ENCODE measurements at regions not wholly inside any gene's neighbourhood (a gene's known extent, or its start where the extent isn't known, plus 50 kb on each side); places are given as distances from the start of the nearest gene placed in this dataset.

GRCh38 chr7:81606078-81606863, 163.6 kb downstream of the HGF start:
- no peak for DNase-seq (ENCODE audit: low spot score)

- DNase-seq (ENCODE audit: low spot score) = no peak
Measured at GRCh38 chr7:81605493-81605892, 164.4 kb downstream of the HGF start.

- DNase-seq (ENCODE audit: low spot score) = no peak
Measured at GRCh38 chr7:81604808-81605174, 165.1 kb downstream of the HGF start.

GRCh38 chr7:81604075-81604807, 165.6 kb downstream of the HGF start:
- DNase-seq (ENCODE audit: low spot score) = no peak

GRCh38 chr7:81600608-81601007, 169.2 kb downstream of the HGF start:
- DNase-seq (ENCODE audit: low spot score) = no peak

DNA sequence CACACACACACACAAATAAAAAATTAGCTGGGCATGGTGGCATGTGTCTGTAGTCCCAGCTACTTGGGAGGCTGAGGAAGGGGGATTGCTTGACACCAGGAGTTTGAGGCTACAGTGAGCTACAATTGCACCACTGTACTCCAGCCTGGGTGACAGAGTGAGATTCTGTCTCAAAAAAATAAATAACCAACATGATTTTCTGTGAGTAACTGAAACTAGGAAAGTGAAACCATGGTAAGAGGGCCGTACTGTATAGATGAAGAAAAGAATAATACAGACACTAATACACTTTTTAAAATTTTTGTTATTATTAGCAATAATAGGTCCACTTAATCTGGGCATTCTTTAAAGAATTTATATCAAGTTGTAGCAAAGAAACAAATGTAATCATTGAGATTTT, 170.9 kb downstream of the HGF start:
- no peak for DNase-seq (ENCODE audit: low spot score)

DNA sequence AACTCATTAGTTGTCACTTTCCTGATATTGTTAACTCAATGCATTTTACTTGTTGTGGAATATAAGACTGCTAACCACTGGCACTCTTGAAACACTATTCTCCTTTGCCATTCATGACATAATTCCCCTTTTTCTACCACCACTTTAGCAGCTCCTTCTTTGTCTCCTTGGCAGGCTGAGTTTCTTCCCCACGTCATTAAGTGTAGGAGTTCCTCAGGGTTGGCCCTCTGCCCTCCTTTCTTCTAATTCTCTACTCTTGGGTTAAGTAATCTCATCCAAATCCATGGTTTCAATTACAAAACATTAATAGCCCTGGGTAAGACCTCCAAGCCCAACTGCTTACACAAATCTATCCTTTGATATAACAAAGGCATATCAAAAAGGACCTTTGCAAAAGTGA, 175.1 kb downstream of the HGF start:
- no peak for DNase-seq (ENCODE audit: low spot score)

DNA sequence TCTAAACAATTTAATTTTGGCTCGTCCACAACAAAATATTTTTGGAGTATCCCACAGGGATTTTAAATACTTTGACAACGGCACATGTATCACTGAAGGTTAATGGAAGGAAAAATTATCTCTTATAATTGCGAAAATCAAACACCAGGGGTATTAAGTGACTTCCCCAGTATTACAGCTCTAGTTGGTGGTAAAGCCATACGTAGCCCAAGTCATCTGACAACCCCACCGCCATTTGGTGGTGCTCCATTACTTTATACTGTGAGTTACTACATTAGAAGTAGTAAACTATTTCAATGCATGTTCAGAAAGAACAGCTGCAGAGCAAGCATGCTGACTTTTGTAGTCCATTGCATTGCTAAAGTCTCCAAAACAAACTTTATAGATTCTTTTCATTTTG, 179.7 kb downstream of the HGF start:
- DNase-seq (ENCODE audit: low spot score) = no peak

- DNase-seq (ENCODE audit: low spot score) = no peak
Measured at GRCh38 chr7:81584667-81585066, 185.2 kb downstream of the HGF start.

- no peak for DNase-seq (ENCODE audit: low spot score)
Measured at GRCh38 chr7:81583882-81584533, 185.8 kb downstream of the HGF start.

- DNase-seq (ENCODE audit: low spot score) = no peak
Measured at GRCh38 chr7:81583090-81583489, 186.8 kb downstream of the HGF start.

DNA sequence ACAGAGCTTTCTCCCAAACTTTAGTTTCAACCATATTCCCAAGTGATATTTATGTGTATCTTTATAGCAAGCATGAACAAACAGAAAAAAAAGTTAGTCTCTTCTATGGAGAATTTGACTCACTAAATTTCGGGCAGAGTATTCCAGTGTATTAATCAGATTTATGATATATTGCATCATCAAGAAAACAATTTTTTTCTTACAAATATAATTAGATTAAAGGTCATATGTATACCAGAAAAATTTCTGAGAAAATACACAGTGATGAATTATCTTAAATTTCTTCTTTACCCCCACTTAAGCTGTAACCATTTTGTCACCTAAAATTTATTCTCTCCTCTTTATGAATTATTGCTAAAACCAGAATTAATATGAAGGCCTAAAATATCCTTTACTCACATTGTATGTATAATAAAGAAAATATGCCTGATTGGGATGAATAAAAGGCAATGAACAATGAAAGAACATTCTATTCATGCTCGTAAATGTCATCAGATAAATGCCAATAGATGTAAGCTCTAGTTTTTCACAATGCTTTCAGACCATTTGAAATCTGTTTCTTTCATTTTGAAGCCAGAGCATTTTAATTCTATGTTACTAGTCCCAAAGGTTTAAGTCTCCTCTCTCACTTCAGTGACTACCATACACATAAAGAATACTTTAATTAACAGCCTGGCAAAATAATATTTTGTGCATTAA, 192.1 kb downstream of the HGF start:
- DNase-seq (ENCODE audit: low spot score) = no peak

DNA sequence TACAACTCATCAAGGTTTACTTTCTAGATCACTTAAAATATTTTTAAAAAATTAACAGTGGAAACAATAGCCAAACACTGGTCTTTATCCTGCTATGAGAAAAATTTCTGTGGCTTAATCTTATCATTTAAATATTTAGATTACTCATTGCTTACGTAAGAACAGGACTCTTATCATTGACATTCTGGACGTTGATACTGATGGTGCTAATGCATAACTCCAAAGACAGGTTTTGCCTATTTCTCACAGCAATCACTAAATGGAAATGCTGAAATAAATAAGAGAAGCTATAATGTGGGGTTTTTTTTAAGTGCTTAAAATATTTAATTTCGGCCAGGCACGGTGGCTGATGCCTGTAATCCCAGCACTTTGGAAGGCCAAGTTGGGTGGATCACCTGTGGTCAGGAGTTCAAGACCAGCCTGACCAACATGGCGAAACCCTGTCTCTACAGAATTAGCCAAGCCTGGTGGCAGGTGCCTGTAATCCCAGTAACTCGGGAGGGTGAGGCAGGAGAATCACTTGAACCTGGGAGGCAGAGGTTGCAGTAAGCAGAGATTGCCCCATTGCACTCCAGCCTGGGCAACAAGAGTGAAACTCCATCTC, 195.0 kb downstream of the HGF start:
- no peak for DNase-seq (ENCODE audit: low spot score)

DNA sequence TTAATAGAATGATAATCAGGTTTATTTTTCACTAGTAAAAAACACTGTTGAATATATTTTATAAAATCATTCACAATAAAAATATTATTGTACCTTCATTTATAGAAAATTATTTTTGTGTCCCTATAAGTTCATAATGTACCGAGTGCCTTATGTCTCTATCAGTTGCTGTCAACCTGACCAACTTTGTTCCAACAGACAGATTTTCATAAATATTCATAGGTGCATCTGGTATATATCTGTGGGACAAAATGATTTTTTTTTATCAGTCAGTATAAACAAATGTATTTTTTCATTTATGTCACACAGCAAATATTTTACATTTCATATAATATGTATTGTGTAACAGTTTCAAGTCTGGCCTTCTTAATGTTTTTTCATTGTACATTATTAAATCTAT, 195.9 kb downstream of the HGF start:
- no peak for DNase-seq (ENCODE audit: low spot score)

DNA sequence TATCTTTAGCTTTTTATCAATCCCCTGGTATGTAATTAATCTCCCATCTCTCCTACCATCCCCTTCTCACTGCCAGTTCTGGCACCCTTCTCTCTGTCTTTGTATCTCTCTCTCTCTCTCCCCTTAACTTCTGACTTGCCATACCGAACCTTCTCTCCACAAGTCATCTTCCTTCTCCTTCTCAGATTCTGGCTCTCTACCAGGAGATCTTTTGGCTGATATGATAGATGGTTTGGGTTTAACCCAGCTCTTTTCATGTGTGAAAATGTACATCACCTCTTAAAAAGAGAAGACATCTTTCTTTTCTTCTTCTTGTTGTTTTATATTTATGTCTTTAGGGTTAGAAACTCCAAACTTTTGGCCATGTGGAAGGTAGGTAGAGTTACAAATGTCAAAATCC, 196.7 kb downstream of the HGF start:
- DNase-seq (ENCODE audit: low spot score) = no peak

DNA sequence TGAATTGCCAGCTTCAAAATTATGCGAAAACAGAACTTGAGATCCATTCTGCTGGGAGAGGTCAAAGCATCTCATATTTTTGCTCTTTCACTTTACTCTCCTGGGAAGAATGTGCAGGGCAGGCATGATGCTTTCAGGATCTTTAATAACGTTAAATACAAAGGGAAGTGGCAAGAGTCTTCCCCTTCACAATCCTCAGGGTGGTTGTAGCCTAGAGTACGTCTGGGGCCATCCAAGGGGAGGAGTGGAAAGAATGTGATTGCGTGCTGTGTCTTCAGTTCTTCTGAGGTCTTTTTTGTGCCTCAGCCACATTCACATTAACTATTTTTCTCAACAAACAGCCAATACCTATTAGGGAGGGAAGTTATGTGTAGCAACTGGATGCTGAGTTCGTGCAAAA, 207.3 kb downstream of the HGF start:
- DNase-seq (ENCODE audit: low spot score) = no peak

DNA sequence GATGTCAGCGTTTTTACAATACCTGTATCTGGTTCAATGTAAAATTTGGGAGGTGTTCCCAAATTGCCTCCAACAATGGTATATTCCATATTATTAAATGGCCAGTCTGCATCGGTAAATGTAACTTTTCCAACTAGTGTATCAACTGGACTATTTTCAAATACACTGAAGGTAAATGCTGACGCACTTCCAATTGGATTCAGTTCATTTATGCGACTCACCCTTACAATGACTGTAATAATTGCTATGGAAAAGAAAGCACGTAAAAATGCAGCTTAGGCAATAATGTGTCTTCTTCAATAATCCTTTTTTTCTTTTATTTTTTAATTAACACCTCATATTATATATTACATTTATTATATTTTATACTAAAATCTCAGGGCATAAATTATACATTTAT, 209.1 kb downstream of the HGF start:
- no peak for DNase-seq (ENCODE audit: low spot score)

GRCh38 chr7:81549484-81550016, 220.3 kb downstream of the HGF start:
- DNase-seq (ENCODE audit: low spot score) = no peak

DNA sequence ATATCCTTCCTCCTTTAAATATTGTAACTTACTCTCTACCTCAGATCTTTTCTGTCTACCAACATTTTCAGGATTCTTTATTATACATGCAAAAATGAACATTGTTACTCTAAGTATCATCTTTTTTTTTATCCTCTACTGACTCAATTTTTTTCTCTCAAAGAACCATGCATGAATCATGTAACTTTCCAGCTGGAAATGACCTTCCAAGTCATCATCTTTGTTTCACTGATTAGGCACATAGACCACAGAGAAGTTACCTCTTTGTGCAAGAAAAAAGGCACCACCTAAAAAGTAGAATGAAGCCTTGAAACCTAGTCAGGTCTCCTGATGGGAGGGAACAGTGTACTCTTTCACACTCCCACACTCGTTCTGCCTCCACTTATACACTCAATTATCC, 234.9 kb downstream of the HGF start:
- DNase-seq (ENCODE audit: low spot score) = no peak

GRCh38 chr7:81534446-81534845, 235.4 kb downstream of the HGF start:
- DNase-seq (ENCODE audit: low spot score) = no peak

DNA sequence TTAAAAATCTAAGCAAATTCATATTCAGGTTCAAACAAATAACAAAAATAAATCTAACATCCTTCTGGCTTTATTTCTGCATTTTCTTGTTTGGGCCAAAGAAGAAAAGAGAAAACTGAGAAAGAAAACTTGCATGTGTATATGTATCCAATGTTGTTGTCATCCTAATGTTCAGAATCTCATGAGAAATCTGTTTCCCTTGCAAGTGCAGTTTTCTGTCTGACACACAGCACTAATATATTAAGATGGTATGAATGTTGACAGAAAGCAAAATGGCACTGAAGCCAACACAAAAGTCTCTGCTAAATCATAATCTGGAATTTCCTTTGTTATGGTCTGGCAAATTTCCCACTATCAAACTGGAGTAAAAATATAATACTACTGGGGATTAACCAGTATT, 235.9 kb downstream of the HGF start:
- no peak for DNase-seq (ENCODE audit: low spot score)

DNA sequence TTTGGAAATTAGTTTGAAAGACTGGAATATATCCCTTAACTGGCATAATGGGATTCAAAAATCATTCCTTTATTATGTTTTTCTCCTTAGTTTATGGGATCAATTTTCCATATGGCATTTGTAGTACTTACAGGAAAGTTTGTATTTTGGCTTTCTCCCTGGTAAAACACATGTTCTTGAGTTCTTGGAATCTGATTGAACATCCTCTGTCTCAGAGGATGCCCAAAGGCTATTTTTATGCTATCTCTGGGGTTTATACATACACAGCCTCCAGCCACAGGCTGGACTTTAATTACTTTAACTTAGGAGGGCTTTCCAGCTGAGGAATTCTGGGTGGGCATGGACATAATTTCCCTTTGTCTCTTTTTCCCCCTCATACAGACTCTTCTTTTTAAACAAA, 236.4 kb downstream of the HGF start:
- DNase-seq (ENCODE audit: low spot score) = no peak
